ENCODE measurements at regions not wholly inside any gene's neighbourhood (a gene's known extent, or its start where the extent isn't known, plus 50 kb on each side); places are given as distances from the start of the nearest gene placed in this dataset.
"Not testable (repeated sequence)": the region's sequence is repeated elsewhere in the genome, so short reads cannot be mapped to it uniquely, and the experiment has no call there.

DNA sequence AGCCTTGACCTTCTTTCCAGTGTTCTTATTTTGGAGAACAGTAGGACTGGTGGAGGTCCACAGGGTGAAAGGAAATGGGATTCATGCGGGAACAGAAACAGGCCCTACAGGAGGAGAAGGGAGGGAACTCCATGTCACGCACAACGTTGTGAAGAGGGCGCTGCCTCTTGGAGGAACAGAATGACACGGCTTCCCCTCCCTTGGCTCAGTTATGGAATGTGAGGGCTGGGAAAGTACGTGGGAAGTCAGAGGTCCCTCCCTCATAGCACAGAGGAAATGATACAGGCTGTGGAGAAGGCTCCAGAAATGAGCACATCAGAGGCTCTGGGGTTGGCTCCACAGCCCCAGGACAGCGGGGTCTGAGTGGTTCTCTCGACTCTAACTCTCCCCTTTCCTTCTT lies 125.3 kb upstream of the SIMC1 start:
- not testable (repeated sequence) for H3K4me3 ChIP-seq (ENCODE audit: insufficient read depth, low read depth, low read length); H3K79me2 ChIP-seq (ENCODE audit: insufficient read depth, low read length); H3K36me3 ChIP-seq (ENCODE audit: insufficient read depth, low read length); H3K27me3 Mint-ChIP-seq (ENCODE audit: low read depth, unreplicated experiment); H3K4me3 Mint-ChIP-seq (ENCODE audit: unreplicated experiment); H3K27ac Mint-ChIP-seq (ENCODE audit: unreplicated experiment); H3K4me2 ChIP-seq (ENCODE audit: low read length); H3K4me1 ChIP-seq (ENCODE audit: insufficient read depth, low read length); H3K9ac ChIP-seq (ENCODE audit: low read length); H3K27ac ChIP-seq (ENCODE audit: low read depth, low read length); FAIRE-seq; DNase-seq (ENCODE audit: low read depth); H3K4me1 Mint-ChIP-seq (ENCODE audit: low read depth, unreplicated experiment); H3K9me3 ChIP-seq (ENCODE audit: insufficient read depth, low read depth, low read length); H4K20me1 ChIP-seq (ENCODE audit: insufficient read depth, low read length); H3K9me3 Mint-ChIP-seq (ENCODE audit: unreplicated experiment); H3K36me3 Mint-ChIP-seq (ENCODE audit: low read depth, unreplicated experiment); H3K27me3 ChIP-seq (ENCODE audit: insufficient read depth, low read length); H2AFZ ChIP-seq (ENCODE audit: low read depth, low read length)

DNA sequence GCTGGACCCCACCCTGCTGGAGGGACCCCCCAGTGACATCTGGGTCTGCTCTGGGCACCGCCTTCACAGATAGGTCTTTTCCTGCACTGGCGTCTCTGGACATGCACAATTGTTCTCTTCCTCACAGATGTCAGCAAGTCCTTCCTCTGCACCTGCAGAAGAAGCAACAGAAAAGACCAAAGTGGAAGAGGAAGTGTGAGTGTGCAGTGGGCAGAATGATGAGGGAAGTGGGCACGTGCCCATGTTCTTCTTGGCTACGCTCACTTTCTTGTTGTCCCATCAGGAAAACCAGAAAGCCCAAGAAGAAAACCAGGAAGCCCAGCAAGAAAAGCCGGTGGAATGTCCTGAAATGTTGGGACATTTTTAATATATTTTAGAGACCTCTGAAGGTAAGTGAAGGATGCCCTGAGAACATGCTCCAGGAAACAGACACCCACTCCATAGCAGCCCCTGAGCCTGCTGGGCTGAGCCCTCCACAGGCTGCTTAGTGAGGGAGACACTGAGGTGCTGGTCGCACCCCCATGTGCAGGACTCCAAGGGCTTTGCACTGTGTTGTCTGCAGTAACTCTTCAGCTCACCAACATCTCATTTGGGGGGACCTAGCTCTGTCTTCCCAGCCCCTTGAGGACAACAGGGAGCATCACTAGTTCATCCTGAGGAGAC lies 124.4 kb upstream of the SIMC1 start:
- not testable (repeated sequence) for H3K27ac ChIP-seq (ENCODE audit: low read depth, low read length); H3K4me1 ChIP-seq (ENCODE audit: insufficient read depth, low read length); DNase-seq (ENCODE audit: low read depth); H3K9me3 Mint-ChIP-seq (ENCODE audit: unreplicated experiment); H2AFZ ChIP-seq (ENCODE audit: low read depth, low read length); H3K27me3 Mint-ChIP-seq (ENCODE audit: low read depth, unreplicated experiment); H3K9ac ChIP-seq (ENCODE audit: low read length); H3K4me3 Mint-ChIP-seq (ENCODE audit: unreplicated experiment); H3K36me3 Mint-ChIP-seq (ENCODE audit: low read depth, unreplicated experiment); H4K20me1 ChIP-seq (ENCODE audit: insufficient read depth, low read length); H3K4me2 ChIP-seq (ENCODE audit: low read length); FAIRE-seq; H3K4me1 Mint-ChIP-seq (ENCODE audit: low read depth, unreplicated experiment); H3K4me3 ChIP-seq (ENCODE audit: insufficient read depth, low read depth, low read length); H3K79me2 ChIP-seq (ENCODE audit: insufficient read depth, low read length); H3K36me3 ChIP-seq (ENCODE audit: insufficient read depth, low read length); H3K27ac Mint-ChIP-seq (ENCODE audit: unreplicated experiment); H3K9me3 ChIP-seq (ENCODE audit: insufficient read depth, low read depth, low read length); H3K27me3 ChIP-seq (ENCODE audit: insufficient read depth, low read length)

DNA sequence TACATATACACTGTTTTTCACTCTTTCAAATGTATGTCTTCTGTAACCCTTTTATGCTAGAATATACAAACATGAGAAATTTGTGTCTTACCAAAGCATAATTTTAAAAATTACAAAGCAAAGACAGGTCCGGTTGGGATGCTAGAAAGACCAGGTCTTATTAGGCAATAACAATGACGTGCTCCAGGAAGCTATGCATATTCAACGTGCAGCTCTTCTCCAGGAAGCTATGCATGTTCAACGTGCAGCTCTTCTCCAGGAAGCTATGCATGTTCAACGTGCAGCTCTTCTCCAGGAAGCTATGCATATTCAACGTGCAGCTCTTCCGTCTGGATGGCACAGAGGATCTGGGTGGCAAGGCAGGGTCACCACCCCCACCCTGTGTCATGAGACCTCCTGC lies 123.4 kb upstream of the SIMC1 start:
- H3K4me1 ChIP-seq (ENCODE audit: insufficient read depth, low read length); FAIRE-seq; H3K27ac ChIP-seq (ENCODE audit: low read depth, low read length); H3K27me3 Mint-ChIP-seq (ENCODE audit: low read depth, unreplicated experiment); H2AFZ ChIP-seq (ENCODE audit: low read depth, low read length); H3K4me3 ChIP-seq (ENCODE audit: insufficient read depth, low read depth, low read length); H3K9me3 ChIP-seq (ENCODE audit: insufficient read depth, low read depth, low read length); H3K27ac Mint-ChIP-seq (ENCODE audit: unreplicated experiment); H3K4me2 ChIP-seq (ENCODE audit: low read length); H3K4me3 Mint-ChIP-seq (ENCODE audit: unreplicated experiment); H4K20me1 ChIP-seq (ENCODE audit: insufficient read depth, low read length); H3K79me2 ChIP-seq (ENCODE audit: insufficient read depth, low read length); H3K36me3 ChIP-seq (ENCODE audit: insufficient read depth, low read length); H3K4me1 Mint-ChIP-seq (ENCODE audit: low read depth, unreplicated experiment); DNase-seq (ENCODE audit: low read depth); H3K27me3 ChIP-seq (ENCODE audit: insufficient read depth, low read length); H3K36me3 Mint-ChIP-seq (ENCODE audit: low read depth, unreplicated experiment); H3K9ac ChIP-seq (ENCODE audit: low read length); H3K9me3 Mint-ChIP-seq (ENCODE audit: unreplicated experiment): not testable (repeated sequence)

- H4K20me1 ChIP-seq (ENCODE audit: insufficient read depth, low read length); H3K4me3 ChIP-seq (ENCODE audit: insufficient read depth, low read depth, low read length); H3K36me3 Mint-ChIP-seq (ENCODE audit: low read depth, unreplicated experiment); H3K79me2 ChIP-seq (ENCODE audit: insufficient read depth, low read length); H3K27me3 ChIP-seq (ENCODE audit: insufficient read depth, low read length); H3K4me1 ChIP-seq (ENCODE audit: insufficient read depth, low read length); H3K27me3 Mint-ChIP-seq (ENCODE audit: low read depth, unreplicated experiment); H3K27ac ChIP-seq (ENCODE audit: low read depth, low read length); H3K4me3 Mint-ChIP-seq (ENCODE audit: unreplicated experiment); DNase-seq (ENCODE audit: low read depth); H3K9me3 Mint-ChIP-seq (ENCODE audit: unreplicated experiment); H3K9me3 ChIP-seq (ENCODE audit: insufficient read depth, low read depth, low read length); H3K9ac ChIP-seq (ENCODE audit: low read length); H3K27ac Mint-ChIP-seq (ENCODE audit: unreplicated experiment); H2AFZ ChIP-seq (ENCODE audit: low read depth, low read length); H3K4me2 ChIP-seq (ENCODE audit: low read length); H3K36me3 ChIP-seq (ENCODE audit: insufficient read depth, low read length); H3K4me1 Mint-ChIP-seq (ENCODE audit: low read depth, unreplicated experiment); FAIRE-seq: not testable (repeated sequence)
Measured at GRCh38 chr5:176117699-176118238, 120.5 kb upstream of the SIMC1 start.

- FAIRE-seq; H3K9ac ChIP-seq (ENCODE audit: low read length); H3K9me3 Mint-ChIP-seq (ENCODE audit: unreplicated experiment): not testable (repeated sequence)
Measured at GRCh38 chr5:176122361-176122760, 115.9 kb upstream of the SIMC1 start.

GRCh38 chr5:176124120-176124519 lies 114.1 kb upstream of the SIMC1 start:
- not testable (repeated sequence) for H3K79me2 ChIP-seq (ENCODE audit: insufficient read depth, low read length); H3K36me3 Mint-ChIP-seq (ENCODE audit: low read depth, unreplicated experiment); H3K4me3 Mint-ChIP-seq (ENCODE audit: unreplicated experiment); FAIRE-seq; H4K20me1 ChIP-seq (ENCODE audit: insufficient read depth, low read length); H3K27ac Mint-ChIP-seq (ENCODE audit: unreplicated experiment); H3K4me1 ChIP-seq (ENCODE audit: insufficient read depth, low read length); H3K27me3 Mint-ChIP-seq (ENCODE audit: low read depth, unreplicated experiment); H3K36me3 ChIP-seq (ENCODE audit: insufficient read depth, low read length); H3K27ac ChIP-seq (ENCODE audit: low read depth, low read length); H3K27me3 ChIP-seq (ENCODE audit: insufficient read depth, low read length); H3K9me3 Mint-ChIP-seq (ENCODE audit: unreplicated experiment); H3K4me2 ChIP-seq (ENCODE audit: low read length); H3K9me3 ChIP-seq (ENCODE audit: insufficient read depth, low read depth, low read length); H2AFZ ChIP-seq (ENCODE audit: low read depth, low read length); H3K4me1 Mint-ChIP-seq (ENCODE audit: low read depth, unreplicated experiment); H3K4me3 ChIP-seq (ENCODE audit: insufficient read depth, low read depth, low read length); DNase-seq (ENCODE audit: low read depth); H3K9ac ChIP-seq (ENCODE audit: low read length)

More at GRCh38 chr5:176122361-176122760, 115.9 kb upstream of the SIMC1 start:
- H4K20me1 ChIP-seq (ENCODE audit: insufficient read depth, low read length); H3K36me3 ChIP-seq (ENCODE audit: insufficient read depth, low read length); H2AFZ ChIP-seq (ENCODE audit: low read depth, low read length); H3K27me3 Mint-ChIP-seq (ENCODE audit: low read depth, unreplicated experiment); H3K36me3 Mint-ChIP-seq (ENCODE audit: low read depth, unreplicated experiment); H3K4me1 ChIP-seq (ENCODE audit: insufficient read depth, low read length); H3K27me3 ChIP-seq (ENCODE audit: insufficient read depth, low read length); DNase-seq (ENCODE audit: low read depth); H3K27ac Mint-ChIP-seq (ENCODE audit: unreplicated experiment); H3K4me3 ChIP-seq (ENCODE audit: insufficient read depth, low read depth, low read length); H3K9me3 ChIP-seq (ENCODE audit: insufficient read depth, low read depth, low read length); H3K4me3 Mint-ChIP-seq (ENCODE audit: unreplicated experiment); H3K79me2 ChIP-seq (ENCODE audit: insufficient read depth, low read length); H3K4me2 ChIP-seq (ENCODE audit: low read length); H3K4me1 Mint-ChIP-seq (ENCODE audit: low read depth, unreplicated experiment); H3K27ac ChIP-seq (ENCODE audit: low read depth, low read length): not testable (repeated sequence)
